Panc1 (cell line): ENCODE measurements at regions not wholly inside any gene's neighbourhood (a gene's known extent, or its start where the extent isn't known, plus 50 kb on each side); places are given as distances from the start of the nearest gene placed in this dataset.

ENCODE experiments used
- ATAC-seq: fragments of 200-7000 bp; cut with Tn5 transposase; 2 replicates; pipeline ENCODE4 v1.9.1; 2020; ENCODE audit warnings: mild to moderate bottlenecking, moderate library complexity
- BruUV-seq: library from RNA; stranded (reverse); fragments of 400-500 nt; replicated peaks from 2 replicates; lab custom pipeline; 2021; lab: Mats Ljungman, UMichigan
- CTCF ChIA-PET: fragments of 300-600 bp; sonication (Branson Sonifier 250); formaldehyde crosslinking; loops from one replicate; lab custom pipeline; 2022; ENCODE audit warnings: antibody characterized with exemption; lab: Charles Lee
- POLR2A ChIA-PET: fragments of 300-600 bp; sonication (Branson Sonifier 250); formaldehyde crosslinking; loops from one replicate; lab custom pipeline; 2022; ENCODE audit warnings: antibody characterized with exemption; lab: Charles Lee
- DNase-seq: peaks from one replicate; pipeline ENCODE4 v3.0.0-alpha.2; 2010; ENCODE audit warnings: low read depth, low spot score
- H3K27ac ChIP-seq: 2 replicates; pipeline ENCODE4 v1.5.1; 2011; ENCODE audit warnings: mild to moderate bottlenecking, low read length, inconsistent platforms
- H3K27me3 ChIP-seq: fragments of 200-500 bp; sonication (Bioruptor generic); 2 replicates; pipeline ENCODE4 v1.6.0; 2014; ENCODE audit warnings: low read length, inconsistent platforms; ENCODE audit not compliant: control insufficient read depth, insufficient read depth
- H3K36me3 ChIP-seq: fragments of 200-500 bp; sonication (Bioruptor generic); 2 replicates; pipeline ENCODE4 v1.5.1; 2014; ENCODE audit warnings: inconsistent platforms, mild to moderate bottlenecking, low read length, moderate library complexity; ENCODE audit not compliant: control insufficient read depth, insufficient read depth
- H3K4me1 ChIP-seq: 2 replicates; pipeline ENCODE4 v1.5.1; 2011; ENCODE audit warnings: inconsistent platforms, mild to moderate bottlenecking, low read length, moderate library complexity; ENCODE audit not compliant: control insufficient read depth, insufficient read depth
- H3K4me3 ChIP-seq, 2 experiments: 2 replicates each; pipeline ENCODE4 v1.5.1; 2011 to 2012; ENCODE audit warnings: low read depth in 2 of 2, low read length in 2 of 2, mild to moderate bottlenecking in 2 of 2, inconsistent platforms in 1 of 2, moderate library complexity in 1 of 2
- H3K9me3 ChIP-seq: fragments of 200-500 bp; sonication (Bioruptor generic); 2 replicates; pipeline ENCODE4 v1.5.1; 2014; ENCODE audit warnings: low read depth, mild to moderate bottlenecking, inconsistent platforms, low read length, moderate library complexity; ENCODE audit not compliant: control insufficient read depth, insufficient read depth
- POLR2AphosphoS5 ChIP-seq: IDR thresholded peaks from 2 replicates; pipeline ENCODE4 v1.6.1; 2012; ENCODE audit warnings: mild to moderate bottlenecking, low read depth, low read length, moderate library complexity
- REST ChIP-seq, 2 experiments: IDR thresholded peaks; 2 replicates each; pipeline ENCODE4 v1.6.1; 2011 to 2012; ENCODE audit warnings: low read depth in 2 of 2, control low read depth in 1 of 2, low read length in 1 of 2, mild to moderate bottlenecking in 1 of 2, moderate library complexity in 1 of 2; ENCODE audit not compliant: insufficient read depth in 1 of 2
- SIN3A ChIP-seq: IDR thresholded peaks from 2 replicates; pipeline ENCODE4 v1.6.1; 2012; ENCODE audit warnings: low read depth, mild to moderate bottlenecking, low read length, moderate library complexity, borderline replicate concordance; ENCODE audit not compliant: insufficient read depth
- TCF7L2 ChIP-seq: IDR thresholded peaks from 2 replicates; pipeline ENCODE4 v1.6.1; 2011; ENCODE audit warnings: mild to moderate bottlenecking, low read depth, low read length, inconsistent platforms
- in situ Hi-C: cut with HindIII; loops from 2 replicates; pipeline ENCODE4 v1.10.0; 2016; ENCODE audit warnings: low sequenced_read_pairs, low pct_unique_long_range_greater_than_20kb
- intact Hi-C: fragments of 100-400 bp; cut with micrococcal nuclease; formaldehyde crosslinking; loops from one replicate; pipeline ENCODE4 v1.10.0; 2022; ENCODE audit not compliant: unreplicated experiment
- TF ChIP-seq, protein P1 (sequence below): fragments of 450-650 bp; IDR thresholded peaks from 2 replicates; pipeline ENCODE4 v1.5.1; 2017; ENCODE audit warnings: mild to moderate bottlenecking

DNA sequence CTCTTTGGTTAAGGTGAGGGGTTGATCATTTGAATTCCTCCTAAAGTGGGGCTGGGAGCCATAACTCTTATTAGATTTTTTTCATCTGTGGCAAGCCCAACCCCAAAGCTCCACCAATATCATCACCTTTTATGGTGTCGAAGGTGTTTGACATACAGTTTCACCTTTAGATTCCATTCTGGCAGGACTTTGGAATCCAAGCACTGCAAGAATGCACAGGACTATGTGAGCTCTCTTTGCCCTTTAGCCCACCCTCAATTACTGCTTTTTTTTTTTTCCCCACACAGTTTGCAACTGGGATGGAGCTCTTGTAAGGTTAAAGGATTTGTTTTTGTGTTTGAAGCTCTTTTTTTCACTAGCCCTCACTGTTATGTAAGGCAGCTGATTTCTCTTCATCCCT lies 154.0 kb upstream of the KCNJ16 start:
- in situ Hi-C loops = no loop called here
- Histone ChIP-seq H3K4me3 (no peak overlapping the region), H3K4me1 (no peaks in the 10 kb centered on the region), H3K9me3 (no peaks in the 10 kb centered on the region), H3K27me3 (no peaks in the 10 kb centered on the region), H3K27ac (no peak overlapping the region), H3K36me3 (no peaks in the 10 kb centered on the region)
- CTCF ChIA-PET = no interaction called here
- ATAC-seq (no peak), DNase-seq (no peak)
- POLR2A ChIA-PET = interaction anchor here (0.6 kb wide), 1 partner anchor 69 kb away, joined by 3 read pairs; no protein-coding TSS in a partner anchor
- intact Hi-C loops = no loop called here
- BruUV-seq = no TSS peak
- no peak for TF ChIP-seq POLR2AphosphoS5
- TF ChIP-seq SIN3A = no peak
- no peak for TF ChIP-seq TCF7L2
- TF ChIP-seq REST (IDR thresholded peaks at IDR 0.05; ENCODE audit: insufficient read depth in 1 of 2, low read depth in 2 of 2, low read length in 1 of 2) = no peak
- TF ChIP-seq, protein P1, sequence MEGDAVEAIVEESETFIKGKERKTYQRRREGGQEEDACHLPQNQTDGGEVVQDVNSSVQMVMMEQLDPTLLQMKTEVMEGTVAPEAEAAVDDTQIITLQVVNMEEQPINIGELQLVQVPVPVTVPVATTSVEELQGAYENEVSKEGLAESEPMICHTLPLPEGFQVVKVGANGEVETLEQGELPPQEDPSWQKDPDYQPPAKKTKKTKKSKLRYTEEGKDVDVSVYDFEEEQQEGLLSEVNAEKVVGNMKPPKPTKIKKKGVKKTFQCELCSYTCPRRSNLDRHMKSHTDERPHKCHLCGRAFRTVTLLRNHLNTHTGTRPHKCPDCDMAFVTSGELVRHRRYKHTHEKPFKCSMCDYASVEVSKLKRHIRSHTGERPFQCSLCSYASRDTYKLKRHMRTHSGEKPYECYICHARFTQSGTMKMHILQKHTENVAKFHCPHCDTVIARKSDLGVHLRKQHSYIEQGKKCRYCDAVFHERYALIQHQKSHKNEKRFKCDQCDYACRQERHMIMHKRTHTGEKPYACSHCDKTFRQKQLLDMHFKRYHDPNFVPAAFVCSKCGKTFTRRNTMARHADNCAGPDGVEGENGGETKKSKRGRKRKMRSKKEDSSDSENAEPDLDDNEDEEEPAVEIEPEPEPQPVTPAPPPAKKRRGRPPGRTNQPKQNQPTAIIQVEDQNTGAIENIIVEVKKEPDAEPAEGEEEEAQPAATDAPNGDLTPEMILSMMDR = no peak

DNA sequence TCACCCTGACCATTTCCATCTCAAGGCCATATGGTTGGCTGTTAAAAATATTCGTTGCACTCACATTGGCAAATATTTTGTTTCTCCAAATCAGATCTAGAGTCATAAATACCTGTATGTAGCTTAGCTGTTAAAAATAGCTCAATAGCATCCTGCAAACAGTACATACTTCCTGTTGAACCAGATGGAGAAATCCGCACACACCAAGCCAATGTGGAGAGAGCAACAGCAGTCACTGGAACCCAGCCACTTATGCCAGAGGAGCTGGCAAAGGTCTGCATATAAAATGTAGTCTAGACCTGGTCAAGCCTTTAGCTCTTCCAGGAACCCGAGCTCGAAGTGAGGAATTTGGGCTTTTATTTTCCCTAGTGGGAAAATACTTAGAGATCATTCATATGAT lies 146.4 kb upstream of the KCNJ16 start:
- CTCF ChIA-PET = no interaction called here
- peaks cover 5% of the 10 kb centered on the region; the same call in 1 of the 2 replicates for H3K9me3 ChIP-seq
- in situ Hi-C loops (no loop called here), intact Hi-C loops (no loop called here)
- H3K36me3 ChIP-seq = no peaks in the 10 kb centered on the region
- ATAC-seq (no peak), DNase-seq (no peak)
- no peak overlapping the region for H3K27ac ChIP-seq
- H3K4me3 ChIP-seq = no peak overlapping the region
- BruUV-seq = no TSS peak
- no peaks in the 10 kb centered on the region for H3K4me1 ChIP-seq
- TF ChIP-seq POLR2AphosphoS5 = no peak
- no peak for TF ChIP-seq REST (IDR thresholded peaks at IDR 0.05; ENCODE audit: insufficient read depth in 1 of 2, low read depth in 2 of 2, low read length in 1 of 2)
- TF ChIP-seq, protein P1 = no peak
- no peak for TF ChIP-seq TCF7L2
- TF ChIP-seq SIN3A = no peak
- POLR2A ChIA-PET = no interaction called here
- H3K27me3 ChIP-seq = no peaks in the 10 kb centered on the region
